ENCODE measurements at regions not wholly inside any gene's neighbourhood (a gene's known extent, or its start where the extent isn't known, plus 50 kb on each side); places are given as distances from the start of the nearest gene placed in this dataset.

GRCh38 chr1:30165116-30165515, 558.3 kb downstream of the MATN1 start:
- no peak overlapping the region for H3K4me3 ChIP-seq (replicated peaks in 1 of 3; ENCODE audit: insufficient read depth in 1 of 3, low read depth in 2 of 3, low read length in 3 of 3)
- no peak overlapping the region for H2AFZ ChIP-seq (ENCODE audit: low read length)
- peaks cover 0 to 4% of the 10 kb centered on the region in 2 experiments; a peak in 2 of 5 replicates for H3K27me3 ChIP-seq (ENCODE audit: control insufficient read depth in 1 of 2, insufficient read depth in 2 of 2, low read length in 2 of 2)
- ChIA-PET CTCF (ENCODE audit: low intra/inter-chr PET ratio, low total read pairs) (no interaction called here), POLR2A (no interaction called here)
- TF ChIP-seq GMEB2 (CRISPR knock-in tag; IDR thresholded peaks at IDR 0.05; ENCODE audit: low read depth) (no peak), TFAP4 (IDR thresholded peaks at IDR 0.05; ENCODE audit: borderline replicate concordance, low read depth) (no peak), ZNF256 (CRISPR knock-in tag; conservative IDR thresholded peaks at IDR 0.05) (no peak), MYC (CRISPR knock-in tag; IDR thresholded peaks at IDR 0.05; ENCODE audit: borderline replicate concordance) (no peak), MTERF4 (CRISPR knock-in tag; IDR thresholded peaks at IDR 0.05) (no peak), ZFP37 (CRISPR knock-in tag; IDR thresholded peaks at IDR 0.05; ENCODE audit: borderline replicate concordance) (no peak)
- H3K4me1 ChIP-seq (ENCODE audit: insufficient read depth, low read length): no peaks in the 10 kb centered on the region
- ATAC-seq (no peak), DNase-seq (ENCODE audit: low spot score) (no peak), FAIRE-seq (no peak)
- no peaks in the 10 kb centered on the region for H4K20me1 ChIP-seq (ENCODE audit: insufficient read depth, low read length)
- no TSS peak for BruUV-seq (replicated peaks)
- intact Hi-C loops (cut with micrococcal nuclease; ENCODE audit: unreplicated experiment) (no loop called here), in situ Hi-C loops (cut with HindIII; ENCODE audit: extremely low pct_ligation_motif_present, low pct_unique_long_range_greater_than_20kb) (no loop called here)
- H3K9ac ChIP-seq (ENCODE audit: insufficient read depth, low read depth, low read length): no peak overlapping the region
- H3K36me3 ChIP-seq (replicated peaks in 1 of 2; ENCODE audit: control insufficient read depth in 1 of 2, insufficient read depth in 2 of 2, low read length in 2 of 2): no peaks in the 10 kb centered on the region
- no peak overlapping the region for H3K27ac ChIP-seq (ENCODE audit: extremely low read length, insufficient read depth, low read length)
- 0% methylated on average over 4 of the region's 4 CpGs for WGBS (ENCODE audit: low lambda C conversion rate)
- H3K4me2 ChIP-seq (ENCODE audit: low read depth, low read length): no peak overlapping the region
- no peaks in the 10 kb centered on the region for H3K79me2 ChIP-seq (ENCODE audit: insufficient read depth, low read length)
- no peaks in the 10 kb centered on the region for H3K9me3 ChIP-seq (ENCODE audit: low read length)
